ENCODE measurements at regions not wholly inside any gene's neighbourhood (a gene's known extent, or its start where the extent isn't known, plus 50 kb on each side); places are given as distances from the start of the nearest gene placed in this dataset.

- no peak for TF ChIP-seq CTCF (conservative IDR thresholded peaks at IDR 0.05; ENCODE audit: low read depth, low read length)
- DNase-seq (ENCODE audit: low read depth): no peak
- no peak overlapping the region for H3K4me3 ChIP-seq (ENCODE audit: low read depth, low read length)
Measured at GRCh38 chr9:113664181-113664875, 200.8 kb downstream of the RGS3 start.

- no peak overlapping the region for H3K4me3 ChIP-seq (ENCODE audit: low read depth, low read length)
- DNase-seq (ENCODE audit: low read depth): no peak
- TF ChIP-seq CTCF (conservative IDR thresholded peaks at IDR 0.05; ENCODE audit: low read depth, low read length): no peak
Measured at GRCh38 chr9:113665064-113665463, 201.5 kb downstream of the RGS3 start.

GRCh38 chr9:113665756-113666155, 202.2 kb downstream of the RGS3 start:
- no peak for DNase-seq (ENCODE audit: low read depth)
- no peak overlapping the region for H3K4me3 ChIP-seq (ENCODE audit: low read depth, low read length)
- TF ChIP-seq CTCF (conservative IDR thresholded peaks at IDR 0.05; ENCODE audit: low read depth, low read length): no peak

GRCh38 chr9:113668061-113668460, 204.5 kb downstream of the RGS3 start:
- no peak for DNase-seq (ENCODE audit: low read depth)
- no peak overlapping the region for H3K4me3 ChIP-seq (ENCODE audit: low read depth, low read length)
- no peak for TF ChIP-seq CTCF (conservative IDR thresholded peaks at IDR 0.05; ENCODE audit: low read depth, low read length)

GRCh38 chr9:113669522-113670115, 206.1 kb downstream of the RGS3 start:
- no peak overlapping the region for H3K4me3 ChIP-seq (ENCODE audit: low read depth, low read length)
- DNase-seq (ENCODE audit: low read depth): no peak
- no peak for TF ChIP-seq CTCF (conservative IDR thresholded peaks at IDR 0.05; ENCODE audit: low read depth, low read length)

- no peak overlapping the region for H3K4me3 ChIP-seq (ENCODE audit: low read depth, low read length)
- TF ChIP-seq CTCF (conservative IDR thresholded peaks at IDR 0.05; ENCODE audit: low read depth, low read length): no peak
- DNase-seq (ENCODE audit: low read depth): no peak
Measured at GRCh38 chr9:113673726-113674125, 202.4 kb upstream of the ZNF618 start.

GRCh38 chr9:113674436-113674835, 201.7 kb upstream of the ZNF618 start:
- H3K4me3 ChIP-seq (ENCODE audit: low read depth, low read length): no peak overlapping the region
- DNase-seq (ENCODE audit: low read depth): no peak
- TF ChIP-seq CTCF (conservative IDR thresholded peaks at IDR 0.05; ENCODE audit: low read depth, low read length): no peak

Data from epithelial cell of proximal tubule (primary cell).